Kidney epithelial cell (primary cell): ENCODE measurements at regions not wholly inside any gene's neighbourhood (a gene's known extent, or its start where the extent isn't known, plus 50 kb on each side); places are given as distances from the start of the nearest gene placed in this dataset.

Experiments used
- DNase-seq: peaks from one replicate; pipeline ENCODE4 v3.0.0-alpha.2; 2010; ENCODE audit warnings: low read depth
- H3K27me3 ChIP-seq: 2 replicates; pipeline ENCODE4 v1.6.0; 2011; ENCODE audit warnings: low read length; ENCODE audit not compliant: control insufficient read depth, insufficient read depth
- H3K36me3 ChIP-seq: 2 replicates; pipeline ENCODE4 v1.5.1; 2011; ENCODE audit warnings: low read length; ENCODE audit not compliant: control insufficient read depth, insufficient read depth
- H3K4me3 ChIP-seq: 2 replicates; pipeline ENCODE4 v1.5.1; 2011; ENCODE audit warnings: low read depth, mild to moderate bottlenecking, control low read depth, low read length
- TF ChIP-seq, protein P1 (sequence below): IDR thresholded peaks from 2 replicates; pipeline ENCODE4 v1.5.1; 2011; ENCODE audit warnings: mild to moderate bottlenecking, moderate library complexity, low read length, control low read depth, inconsistent platforms; ENCODE audit not compliant: insufficient read depth, poor library complexity, severe bottlenecking

- no peaks in the 10 kb centered on the region for H3K27me3 ChIP-seq
- no peak overlapping the region for H3K4me3 ChIP-seq
- DNase-seq, result peak; percentile 99
- TF ChIP-seq, protein P1, sequence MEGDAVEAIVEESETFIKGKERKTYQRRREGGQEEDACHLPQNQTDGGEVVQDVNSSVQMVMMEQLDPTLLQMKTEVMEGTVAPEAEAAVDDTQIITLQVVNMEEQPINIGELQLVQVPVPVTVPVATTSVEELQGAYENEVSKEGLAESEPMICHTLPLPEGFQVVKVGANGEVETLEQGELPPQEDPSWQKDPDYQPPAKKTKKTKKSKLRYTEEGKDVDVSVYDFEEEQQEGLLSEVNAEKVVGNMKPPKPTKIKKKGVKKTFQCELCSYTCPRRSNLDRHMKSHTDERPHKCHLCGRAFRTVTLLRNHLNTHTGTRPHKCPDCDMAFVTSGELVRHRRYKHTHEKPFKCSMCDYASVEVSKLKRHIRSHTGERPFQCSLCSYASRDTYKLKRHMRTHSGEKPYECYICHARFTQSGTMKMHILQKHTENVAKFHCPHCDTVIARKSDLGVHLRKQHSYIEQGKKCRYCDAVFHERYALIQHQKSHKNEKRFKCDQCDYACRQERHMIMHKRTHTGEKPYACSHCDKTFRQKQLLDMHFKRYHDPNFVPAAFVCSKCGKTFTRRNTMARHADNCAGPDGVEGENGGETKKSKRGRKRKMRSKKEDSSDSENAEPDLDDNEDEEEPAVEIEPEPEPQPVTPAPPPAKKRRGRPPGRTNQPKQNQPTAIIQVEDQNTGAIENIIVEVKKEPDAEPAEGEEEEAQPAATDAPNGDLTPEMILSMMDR, result no peak
- no peaks in the 10 kb centered on the region for H3K36me3 ChIP-seq
Observed at GRCh38 chr9:18393340-18394130, 80.4 kb upstream of the ADAMTSL1 start.

DNA sequence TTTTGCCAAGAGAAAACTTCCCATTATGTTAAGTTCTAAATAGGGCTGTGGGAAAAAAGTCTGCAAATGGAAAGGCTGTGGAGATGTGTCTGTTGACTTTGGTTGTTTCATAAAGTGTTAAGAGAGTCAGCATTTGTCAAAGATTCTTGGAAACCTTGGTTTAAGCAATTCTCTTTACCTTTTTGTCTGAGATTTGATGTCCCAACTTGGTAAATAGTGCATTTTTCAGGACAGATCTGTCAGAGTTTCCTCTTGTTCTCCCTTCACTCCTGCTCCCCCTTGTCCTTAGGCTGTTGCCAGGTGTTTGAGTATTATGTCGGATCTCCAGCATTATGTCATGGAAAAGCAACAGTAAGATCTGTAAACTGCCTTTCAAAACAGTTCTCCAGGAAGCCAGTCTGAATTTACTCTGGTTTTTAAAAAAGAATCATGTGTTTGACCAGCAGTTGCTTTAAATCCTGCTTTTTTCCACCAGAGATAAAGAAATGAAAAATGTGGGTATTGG is 79.1 kb upstream of the ADAMTSL1 start:
- Histone ChIP-seq H3K4me3 (no peak overlapping the region), H3K27me3 (no peaks in the 10 kb centered on the region), H3K36me3 (no peaks in the 10 kb centered on the region)
- DNase-seq, result no peak
- TF ChIP-seq, protein P1, result no peak

DNA sequence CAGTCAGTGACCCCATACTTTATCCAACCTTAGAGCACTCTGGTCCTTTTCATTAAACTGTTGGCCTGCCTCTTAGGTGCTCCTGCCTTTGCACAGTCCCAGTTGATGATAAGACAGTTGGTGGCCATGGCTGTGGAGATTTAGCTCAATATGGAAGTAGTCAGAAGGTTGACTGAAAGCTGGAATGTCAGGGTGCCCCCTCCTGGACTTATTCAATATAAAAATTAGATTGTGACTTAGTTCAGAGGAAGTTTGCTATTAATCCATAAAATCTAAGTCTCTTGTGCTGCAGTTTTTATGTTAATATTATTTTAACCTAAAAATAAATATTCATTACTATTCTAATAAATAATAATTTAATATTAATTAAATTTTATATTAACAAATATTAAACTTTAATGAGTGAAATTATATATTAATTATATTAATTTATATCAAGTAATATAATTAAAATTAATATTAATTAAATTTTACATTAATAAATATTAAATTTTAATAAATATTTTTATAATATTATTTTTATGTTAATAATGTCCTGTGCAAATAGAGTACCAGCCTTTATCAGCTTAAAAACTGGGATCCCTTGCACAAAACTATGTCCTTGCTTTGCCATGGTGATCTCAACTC is 77.7 kb upstream of the ADAMTSL1 start:
- H3K4me3 ChIP-seq, result no peak overlapping the region
- TF ChIP-seq, protein P1, result no peak
- H3K36me3 ChIP-seq, result no peaks in the 10 kb centered on the region
- no peak for DNase-seq
- H3K27me3 ChIP-seq, result no peaks in the 10 kb centered on the region

- Histone ChIP-seq H3K36me3 (no peaks in the 10 kb centered on the region), H3K4me3 (no peak overlapping the region), H3K27me3 (no peaks in the 10 kb centered on the region)
- TF ChIP-seq, protein P1, result no peak
- no peak for DNase-seq
Observed at GRCh38 chr9:18397076-18397475, 76.9 kb upstream of the ADAMTSL1 start.

DNA sequence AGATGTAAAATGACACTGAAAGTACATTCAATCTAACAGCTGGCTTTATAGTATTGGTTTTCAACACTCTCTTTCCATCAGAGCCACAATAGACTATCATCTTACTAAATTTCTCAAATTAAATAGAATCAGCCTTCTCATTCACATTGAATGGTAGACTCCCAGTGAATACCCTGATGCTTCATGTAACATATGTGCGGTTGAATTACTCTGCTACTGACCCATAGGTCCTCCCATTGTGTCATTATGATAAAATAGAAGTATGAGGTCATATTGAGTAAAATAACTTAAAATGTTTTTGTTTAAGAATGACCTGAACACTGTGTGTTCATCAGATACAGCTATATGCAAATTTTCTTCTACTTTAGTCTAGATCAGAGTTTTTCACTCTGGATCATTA is 75.9 kb upstream of the ADAMTSL1 start:
- H3K4me3 ChIP-seq, result no peak overlapping the region
- DNase-seq, result no peak
- H3K36me3 ChIP-seq, result no peaks in the 10 kb centered on the region
- H3K27me3 ChIP-seq, result no peaks in the 10 kb centered on the region
- TF ChIP-seq, protein P1, result no peak
